GM19467 (cell line): ENCODE measurements at regions not wholly inside any gene's neighbourhood (a gene's known extent, or its start where the extent isn't known, plus 50 kb on each side); places are given as distances from the start of the nearest gene placed in this dataset.
A peak's percentile ranks its signal among the peaks of the same experiment; 100 is the strongest.

Source experiments
- ATAC-seq: cut with Tn5 transposase; IDR thresholded peaks from one replicate; pipeline ENCODE4 v1.9.1; 2021; ENCODE audit warnings: mild to moderate bottlenecking, moderate library complexity; ENCODE audit not compliant: unreplicated experiment

GRCh38 chr11:19565639-19566038, 147.0 kb upstream of the NAV2 start:
- ATAC-seq: no peak

- ATAC-seq: no peak
Observed at GRCh38 chr11:19562156-19562555, 150.5 kb upstream of the NAV2 start.

GRCh38 chr11:19561011-19561410, 151.6 kb upstream of the NAV2 start:
- no peak for ATAC-seq

- no peak for ATAC-seq
Observed at GRCh38 chr11:19560156-19560555, 152.5 kb upstream of the NAV2 start.

GRCh38 chr11:19559746-19560145, 152.9 kb upstream of the NAV2 start:
- ATAC-seq: no peak

- ATAC-seq: no peak
Observed at GRCh38 chr11:19558189-19558986, 154.2 kb upstream of the NAV2 start.

GRCh38 chr11:19557720-19558140, 154.9 kb upstream of the NAV2 start:
- ATAC-seq: no peak

GRCh38 chr11:19557185-19557584, 155.5 kb upstream of the NAV2 start:
- no peak for ATAC-seq

GRCh38 chr11:19555266-19555665, 157.4 kb upstream of the NAV2 start:
- no peak for ATAC-seq

GRCh38 chr11:19553683-19554333, 158.8 kb upstream of the NAV2 start:
- peak; percentile 67 for ATAC-seq

- no peak for ATAC-seq
Observed at GRCh38 chr11:19552656-19553260, 159.9 kb upstream of the NAV2 start.

GRCh38 chr11:19552161-19552560, 160.5 kb upstream of the NAV2 start:
- ATAC-seq: no peak

- no peak for ATAC-seq
Observed at GRCh38 chr11:19551457-19551856, 161.2 kb upstream of the NAV2 start.

- ATAC-seq: no peak
Observed at GRCh38 chr11:19547044-19547443, 165.6 kb upstream of the NAV2 start.

- no peak for ATAC-seq
Observed at GRCh38 chr11:19546325-19546724, 166.3 kb upstream of the NAV2 start.

- ATAC-seq: no peak
Observed at GRCh38 chr11:19541521-19542049, 171.1 kb upstream of the NAV2 start.

- no peak for ATAC-seq
Observed at GRCh38 chr11:19539861-19540260, 172.8 kb upstream of the NAV2 start.

- no peak for ATAC-seq
Observed at GRCh38 chr11:19537803-19538453, 174.7 kb upstream of the NAV2 start.

- ATAC-seq: no peak
Observed at GRCh38 chr11:19536131-19536530, 176.5 kb upstream of the NAV2 start.

- ATAC-seq: no peak
Observed at GRCh38 chr11:19530505-19530904, 182.1 kb upstream of the NAV2 start.

GRCh38 chr11:19526119-19526518, 186.5 kb upstream of the NAV2 start:
- ATAC-seq: no peak
